ENCODE measurements at regions not wholly inside any gene's neighbourhood (a gene's known extent, or its start where the extent isn't known, plus 50 kb on each side); places are given as distances from the start of the nearest gene placed in this dataset.

- ChIA-PET CTCF (ENCODE audit: low intra/inter-chr PET ratio) (no interaction called here), POLR2A (no interaction called here)
- ATAC-seq, result no peak
- no peaks in the 10 kb centered on the region for H3K36me3 ChIP-seq (ENCODE audit: control insufficient read depth, insufficient read depth, low read length)
- no peaks in the 10 kb centered on the region for H3K27me3 ChIP-seq (ENCODE audit: control insufficient read depth in 2 of 2, insufficient read depth in 2 of 2, low read length in 2 of 2)
- no peaks in the 10 kb centered on the region for H3K79me2 ChIP-seq (ENCODE audit: control insufficient read depth, insufficient read depth, low read length)
- H3K9me3 ChIP-seq (replicated peaks; ENCODE audit: control insufficient read depth, insufficient read depth, low read depth, low read length), result no peaks in the 10 kb centered on the region
- H3K4me2 ChIP-seq (ENCODE audit: insufficient read depth, low read length), result no peak overlapping the region
- no peaks in the 10 kb centered on the region for H3K4me1 ChIP-seq (replicated peaks in 1 of 2; ENCODE audit: control insufficient read depth in 2 of 2, insufficient read depth in 2 of 2, low read length in 2 of 2)
- DNase-seq (ENCODE audit: extremely low read depth in 1 of 4, low spot score in 3 of 4), result no peak
- WGBS (ENCODE audit: insufficient coverage, low coverage, missing lambda C conversion rate), result 0% methylated on average over 5 of the region's 5 CpGs
- H2AFZ ChIP-seq (ENCODE audit: low read depth, low read length), result no peak overlapping the region
- H3K9ac ChIP-seq (ENCODE audit: insufficient read depth in 1 of 2, low read depth in 2 of 2, low read length in 2 of 2), result no peak overlapping the region
- no peak overlapping the region for H3K4me3 ChIP-seq
- intact Hi-C loops (cut with micrococcal nuclease) (no loop called here), in situ Hi-C loops (cut with MboI) (no loop called here)
- H4K20me1 ChIP-seq (replicated peaks; ENCODE audit: control insufficient read depth, insufficient read depth, low read length), result no peaks in the 10 kb centered on the region
- no peaks in the 10 kb centered on the region for H3K9me1 ChIP-seq (ENCODE audit: control insufficient read depth, insufficient read depth, low read length)
- TF ChIP-seq POU5F1 (IDR thresholded peaks at IDR 0.05; ENCODE audit: borderline replicate concordance, low read depth, low read length, partially characterized antibody), result no peak
- no peak for TF ChIP-seq TEAD4 (IDR thresholded peaks at IDR 0.05; ENCODE audit: low read length)
- no peak for TF ChIP-seq TEAD4 (CRISPR knock-in tag; IDR thresholded peaks at IDR 0.05; ENCODE audit: borderline replicate concordance)
- no peak for TF ChIP-seq ATF1 (CRISPR knock-in tag; IDR thresholded peaks at IDR 0.05)
- TF ChIP-seq ATF1 (tag; IDR thresholded peaks at IDR 0.05), result no peak
- TF ChIP-seq ZNF232 (CRISPR knock-in tag; IDR thresholded peaks at IDR 0.05), result no peak
- TF ChIP-seq ZBTB1 (CRISPR knock-in tag; IDR thresholded peaks at IDR 0.05; ENCODE audit: borderline replicate concordance, low read depth), result no peak
- TF ChIP-seq ZNF584 (CRISPR knock-in tag; IDR thresholded peaks at IDR 0.05; ENCODE audit: low read depth), result no peak
- no peak for TF ChIP-seq YY1 (IDR thresholded peaks at IDR 0.05; ENCODE audit: borderline replicate concordance in 1 of 3, control insufficient read depth in 1 of 3, extremely low read depth in 1 of 3, insufficient read depth in 3 of 3, insufficient read length in 1 of 3, insufficient replicate concordance in 2 of 3, low read depth in 1 of 3, low read length in 2 of 3)
- TF ChIP-seq FOXM1 (IDR thresholded peaks at IDR 0.05; ENCODE audit: low read depth), result no peak
- no peak for TF ChIP-seq FOXM1 (CRISPR knock-in tag; IDR thresholded peaks at IDR 0.05; ENCODE audit: low read depth)
- no peak for TF ChIP-seq ZNF12 (CRISPR knock-in tag; IDR thresholded peaks at IDR 0.05)
- no peak for TF ChIP-seq PRPF4 (IDR thresholded peaks at IDR 0.05; ENCODE audit: insufficient read depth, low read depth, low read length, poor library complexity, severe bottlenecking)
- TF ChIP-seq POLR2G (IDR thresholded peaks at IDR 0.05; ENCODE audit: low read depth, low read length), result no peak
- TF ChIP-seq ZNF695 (CRISPR knock-in tag; IDR thresholded peaks at IDR 0.05), result no peak
- no peak for TF ChIP-seq SIX5 (IDR thresholded peaks at IDR 0.05; ENCODE audit: borderline replicate concordance in 1 of 2, insufficient read depth in 1 of 2, low read depth in 1 of 2, low read length in 2 of 2)
- TF ChIP-seq, protein P1, sequence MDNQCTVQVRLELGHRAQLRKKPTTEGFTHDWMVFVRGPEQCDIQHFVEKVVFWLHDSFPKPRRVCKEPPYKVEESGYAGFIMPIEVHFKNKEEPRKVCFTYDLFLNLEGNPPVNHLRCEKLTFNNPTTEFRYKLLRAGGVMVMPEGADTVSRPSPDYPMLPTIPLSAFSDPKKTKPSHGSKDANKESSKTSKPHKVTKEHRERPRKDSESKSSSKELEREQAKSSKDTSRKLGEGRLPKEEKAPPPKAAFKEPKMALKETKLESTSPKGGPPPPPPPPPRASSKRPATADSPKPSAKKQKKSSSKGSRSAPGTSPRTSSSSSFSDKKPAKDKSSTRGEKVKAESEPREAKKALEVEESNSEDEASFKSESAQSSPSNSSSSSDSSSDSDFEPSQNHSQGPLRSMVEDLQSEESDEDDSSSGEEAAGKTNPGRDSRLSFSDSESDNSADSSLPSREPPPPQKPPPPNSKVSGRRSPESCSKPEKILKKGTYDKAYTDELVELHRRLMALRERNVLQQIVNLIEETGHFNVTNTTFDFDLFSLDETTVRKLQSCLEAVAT (IDR thresholded peaks at IDR 0.05), result no peak
- TF ChIP-seq, protein P2, sequence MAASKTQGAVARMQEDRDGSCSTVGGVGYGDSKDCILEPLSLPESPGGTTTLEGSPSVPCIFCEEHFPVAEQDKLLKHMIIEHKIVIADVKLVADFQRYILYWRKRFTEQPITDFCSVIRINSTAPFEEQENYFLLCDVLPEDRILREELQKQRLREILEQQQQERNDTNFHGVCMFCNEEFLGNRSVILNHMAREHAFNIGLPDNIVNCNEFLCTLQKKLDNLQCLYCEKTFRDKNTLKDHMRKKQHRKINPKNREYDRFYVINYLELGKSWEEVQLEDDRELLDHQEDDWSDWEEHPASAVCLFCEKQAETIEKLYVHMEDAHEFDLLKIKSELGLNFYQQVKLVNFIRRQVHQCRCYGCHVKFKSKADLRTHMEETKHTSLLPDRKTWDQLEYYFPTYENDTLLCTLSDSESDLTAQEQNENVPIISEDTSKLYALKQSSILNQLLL (CRISPR knock-in tag; IDR thresholded peaks at IDR 0.05; ENCODE audit: borderline replicate concordance), result no peak
- H3K27ac ChIP-seq (ENCODE audit: extremely low read depth, low read depth, low read length), result no peak overlapping the region
- FAIRE-seq, result no peak
- BruUV-seq (replicated peaks), result no TSS peak
These were observed 512.2 kb downstream of the ZNF608 start for GRCh38 chr5:124234022-124234769.

Measured in K562 (cell line).